ENCODE measurements at regions not wholly inside any gene's neighbourhood (a gene's known extent, or its start where the extent isn't known, plus 50 kb on each side); places are given as distances from the start of the nearest gene placed in this dataset.
"Not testable (repeated sequence)": the region's sequence is repeated elsewhere in the genome, so short reads cannot be mapped to it uniquely, and the experiment has no call there.

- DNase-seq (ENCODE audit: low read depth), result no peak
Measured at GRCh38 chr12:84397263-84397662, 515.3 kb downstream of the SLC6A15 start.

DNA sequence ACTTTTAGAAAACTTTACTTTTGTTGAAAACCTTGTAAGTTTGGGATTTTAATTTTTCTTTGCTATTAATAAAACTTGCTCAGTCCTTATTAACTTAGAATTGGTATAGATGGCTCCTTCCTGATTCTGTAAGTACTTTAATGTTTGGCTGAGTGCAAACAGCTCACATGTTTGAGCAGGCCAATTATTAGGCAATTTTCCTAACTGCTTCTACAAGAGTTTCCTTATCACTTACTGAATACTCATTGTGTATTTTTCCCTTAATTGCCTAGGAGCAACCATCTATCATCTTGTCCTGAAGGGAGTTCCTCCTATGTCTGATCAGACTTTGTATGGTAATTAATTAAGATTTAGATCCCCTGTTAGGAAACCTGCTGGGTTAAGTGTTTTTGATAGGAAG, 521.4 kb downstream of the SLC6A15 start:
- not testable (repeated sequence) for DNase-seq (ENCODE audit: low read depth)

- no peak for DNase-seq (ENCODE audit: low read depth)
Measured at GRCh38 chr12:84384384-84384783, 528.2 kb downstream of the SLC6A15 start.

DNA sequence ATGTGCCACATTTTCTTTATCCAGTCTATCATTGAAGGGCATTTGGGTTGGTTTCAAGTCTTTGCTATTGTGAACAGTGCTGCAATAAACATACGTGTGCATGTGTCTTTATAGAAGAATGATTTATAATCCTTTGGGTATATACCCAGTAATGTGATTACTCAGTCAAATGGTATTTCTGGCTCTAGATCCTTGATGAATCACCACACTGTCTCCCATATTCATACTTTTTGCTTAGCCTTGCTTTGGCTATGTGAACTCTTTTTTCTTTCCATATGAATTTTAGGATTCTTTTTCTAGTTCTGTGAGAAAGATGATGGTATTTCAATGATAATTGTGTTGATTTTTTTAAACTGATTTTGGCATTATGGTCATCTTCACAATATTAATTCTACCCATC, 530.1 kb downstream of the SLC6A15 start:
- not testable (repeated sequence) for DNase-seq (ENCODE audit: low read depth)

GRCh38 chr12:84376320-84376719, 536.3 kb downstream of the SLC6A15 start:
- DNase-seq (ENCODE audit: low read depth), result no peak

DNA sequence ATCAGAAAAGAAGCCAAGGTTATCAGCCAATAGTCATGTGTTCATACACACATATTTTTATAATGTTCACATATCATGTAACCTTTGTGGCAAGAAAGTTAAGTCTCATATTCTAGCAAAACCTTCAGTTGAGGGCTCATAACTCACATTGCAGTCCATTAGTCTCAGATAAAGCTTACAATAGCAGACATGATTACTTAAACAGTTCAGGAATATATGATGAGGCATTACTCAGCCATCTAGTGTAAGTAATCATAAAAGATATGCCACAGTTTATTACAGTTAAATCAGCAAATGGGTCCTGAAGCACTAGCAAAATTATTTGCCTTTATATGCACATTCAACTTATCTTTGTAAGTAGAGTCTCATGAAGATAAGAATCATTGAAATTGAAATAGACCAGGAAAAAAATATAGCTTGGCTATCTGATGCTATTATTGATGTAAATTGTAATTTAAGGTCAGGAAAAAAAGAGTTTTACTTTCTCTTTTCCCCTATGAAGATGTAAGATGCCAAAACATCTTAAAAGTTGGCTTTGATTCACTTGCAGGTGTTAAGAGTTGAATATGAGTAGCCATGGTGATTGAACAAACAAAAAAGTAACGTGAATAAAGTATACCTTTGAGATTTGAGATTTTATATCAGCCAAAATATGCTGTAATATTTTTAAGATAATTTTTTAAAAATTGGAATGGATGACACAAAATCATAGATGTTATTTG, 537.0 kb downstream of the SLC6A15 start:
- peak; percentile 86 for DNase-seq (ENCODE audit: low read depth)

- no peak for DNase-seq (ENCODE audit: low read depth)
Measured at GRCh38 chr12:84362552-84362897, 550.1 kb downstream of the SLC6A15 start.

DNA sequence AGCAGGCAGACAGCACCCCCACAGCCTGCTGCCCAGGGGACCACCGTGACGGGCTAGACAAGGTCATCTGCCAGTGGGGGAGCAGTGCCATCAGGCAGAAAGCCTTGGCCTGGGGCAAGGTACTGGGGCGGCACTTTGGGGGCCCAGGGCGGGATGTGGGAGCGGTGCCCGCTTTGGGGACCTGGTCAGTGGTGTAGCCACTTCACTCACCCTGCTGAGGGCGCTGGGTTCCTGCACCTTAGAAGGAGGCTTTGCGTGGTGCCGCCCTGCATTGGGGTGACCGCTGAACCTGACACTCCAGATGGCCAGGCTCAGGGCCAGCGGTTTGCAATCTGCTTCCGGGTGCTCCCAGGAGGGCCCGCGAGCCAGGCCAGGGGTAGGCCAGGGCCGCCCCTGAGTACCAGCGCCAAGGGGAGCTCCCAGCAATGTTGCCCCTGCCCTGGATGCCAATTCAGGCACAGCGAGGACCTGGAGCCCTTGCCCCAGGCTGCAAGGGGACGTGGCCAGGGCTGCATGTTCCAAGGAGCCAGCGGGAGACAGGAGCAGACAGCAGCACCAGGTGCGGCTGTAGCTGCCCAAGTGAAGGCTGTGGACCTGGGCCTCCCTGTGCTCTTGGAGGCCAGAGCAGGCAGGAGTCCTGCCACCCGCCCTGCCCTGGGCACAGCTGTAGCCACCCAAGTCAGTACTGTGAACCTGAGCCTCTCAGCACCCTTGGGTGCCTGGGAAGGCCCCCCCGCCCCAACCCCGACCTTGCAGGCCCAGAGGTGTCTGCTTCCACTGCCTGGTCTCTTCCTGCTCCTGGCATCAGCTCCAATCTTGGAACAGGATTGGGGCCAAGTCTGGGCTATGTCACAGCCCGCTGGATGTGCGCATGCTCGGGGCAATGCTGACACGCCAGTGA, 550.7 kb downstream of the SLC6A15 start:
- DNase-seq (ENCODE audit: low read depth), result no peak

DNA sequence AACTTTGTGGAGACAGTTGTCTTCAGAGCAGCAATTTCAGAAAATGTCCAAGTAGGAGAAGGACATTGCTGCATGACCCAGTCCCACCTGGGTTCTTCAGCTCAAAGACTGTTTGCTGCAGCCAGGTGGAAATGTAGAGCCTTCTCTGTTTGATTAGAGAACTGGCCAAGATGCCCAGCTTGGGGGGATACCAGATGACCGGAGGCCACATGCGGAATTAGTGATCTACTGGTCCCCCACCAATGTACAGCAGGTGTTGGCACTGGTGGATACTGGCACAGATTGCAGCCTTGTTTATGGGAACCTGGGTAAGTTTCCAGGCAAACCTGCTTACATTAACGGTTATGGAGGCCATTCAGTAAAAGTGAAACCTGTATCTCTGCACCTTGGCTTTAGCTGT, 555.3 kb downstream of the SLC6A15 start:
- no peak for DNase-seq (ENCODE audit: low read depth)

DNA sequence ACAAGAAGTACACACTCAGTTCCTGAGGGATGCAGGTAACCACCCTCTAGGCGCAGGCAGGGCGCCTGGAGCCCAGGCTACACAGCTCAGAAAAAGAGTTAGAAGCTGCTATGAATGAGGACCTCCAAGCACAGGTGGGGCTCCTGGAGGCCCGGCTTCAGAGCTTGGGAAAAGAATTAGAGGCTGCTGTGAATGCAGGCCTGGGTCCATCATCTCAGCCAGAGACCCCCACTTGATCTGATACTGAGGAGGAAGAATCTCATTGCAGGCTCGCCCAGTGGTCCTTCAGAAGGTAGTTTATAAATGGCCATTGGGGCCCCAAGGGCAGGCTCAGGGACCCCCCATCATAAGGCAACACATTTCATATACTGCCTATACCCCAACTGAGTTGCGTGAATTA, 556.4 kb downstream of the SLC6A15 start:
- no peak for DNase-seq (ENCODE audit: low read depth)

- no peak for DNase-seq (ENCODE audit: low read depth)
Measured at GRCh38 chr12:84355561-84355960, 557.0 kb downstream of the SLC6A15 start.

- DNase-seq (ENCODE audit: low read depth), result no peak
Measured at GRCh38 chr12:84348582-84348981, 564.0 kb downstream of the SLC6A15 start.

GRCh38 chr12:84341467-84342193, 571.0 kb downstream of the SLC6A15 start:
- no peak for DNase-seq (ENCODE audit: low read depth)

- no peak for DNase-seq (ENCODE audit: low read depth)
Measured at GRCh38 chr12:84336231-84336630, 576.4 kb downstream of the SLC6A15 start.

DNA sequence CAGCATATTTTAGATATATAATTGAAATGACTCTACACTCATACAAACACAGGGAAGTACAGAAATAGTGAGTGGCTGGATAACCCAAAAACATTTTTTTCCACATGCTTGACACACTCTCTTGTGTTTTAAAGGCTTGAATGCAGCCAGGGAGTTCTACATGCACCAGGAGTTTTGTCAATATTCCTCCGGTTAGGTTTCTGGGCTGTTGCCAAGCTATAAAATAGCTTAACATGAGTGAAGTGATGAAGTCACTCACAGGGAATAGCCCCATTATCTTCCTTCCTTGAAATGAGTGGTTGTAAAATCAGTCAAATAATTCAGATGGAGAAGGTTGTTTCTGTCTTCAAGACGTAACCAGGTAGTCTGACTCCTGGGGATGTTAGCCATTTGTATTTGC, 582.7 kb downstream of the SLC6A15 start:
- no peak for DNase-seq (ENCODE audit: low read depth)

- no peak for DNase-seq (ENCODE audit: low read depth)
Measured at GRCh38 chr12:84315926-84316325, 596.7 kb downstream of the SLC6A15 start.

GRCh38 chr12:84313323-84313675, 599.3 kb downstream of the SLC6A15 start:
- no peak for DNase-seq (ENCODE audit: low read depth)

- DNase-seq (ENCODE audit: low read depth), result no peak
Measured at GRCh38 chr12:84308211-84308610, 604.4 kb downstream of the SLC6A15 start.

DNA sequence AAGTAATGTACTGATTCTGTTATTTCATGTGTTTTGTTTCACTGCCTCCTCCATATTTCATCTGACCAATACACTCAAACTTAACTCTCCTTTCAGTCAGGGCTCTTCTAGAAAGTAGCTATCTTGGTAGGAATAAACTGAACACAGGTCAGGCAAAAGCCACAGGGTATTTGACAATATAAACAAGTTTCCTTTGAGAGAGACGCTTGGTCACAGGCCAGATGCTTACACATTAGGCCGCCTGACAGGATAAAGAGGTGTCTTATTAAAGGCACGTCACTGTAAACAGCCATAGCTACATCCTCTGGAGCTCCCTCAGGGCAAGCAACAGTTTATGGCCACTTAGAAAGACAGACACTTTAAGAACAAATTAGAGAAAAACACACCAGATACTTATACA, 607.5 kb downstream of the SLC6A15 start:
- DNase-seq (ENCODE audit: low read depth), result no peak

DNA sequence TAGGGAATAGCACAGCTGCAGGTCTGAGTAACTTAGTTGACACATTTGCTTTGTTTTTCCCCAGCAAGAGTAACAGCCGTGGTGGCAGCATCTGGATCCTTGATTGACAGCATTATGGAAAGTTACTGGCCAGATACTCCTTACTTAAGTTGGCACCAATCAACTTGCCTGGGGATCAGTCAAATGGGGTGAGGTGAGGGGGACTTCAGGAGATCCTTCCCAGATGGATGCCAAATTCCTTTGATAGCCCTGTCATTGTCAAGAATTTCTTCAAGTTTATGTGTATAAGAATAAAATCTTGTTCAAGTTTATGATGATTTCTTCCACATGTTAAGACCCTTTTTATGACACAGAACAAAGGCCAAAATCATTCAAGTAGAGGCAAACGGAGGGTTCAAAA, 618.4 kb downstream of the SLC6A15 start:
- no peak for DNase-seq (ENCODE audit: low read depth)

DNA sequence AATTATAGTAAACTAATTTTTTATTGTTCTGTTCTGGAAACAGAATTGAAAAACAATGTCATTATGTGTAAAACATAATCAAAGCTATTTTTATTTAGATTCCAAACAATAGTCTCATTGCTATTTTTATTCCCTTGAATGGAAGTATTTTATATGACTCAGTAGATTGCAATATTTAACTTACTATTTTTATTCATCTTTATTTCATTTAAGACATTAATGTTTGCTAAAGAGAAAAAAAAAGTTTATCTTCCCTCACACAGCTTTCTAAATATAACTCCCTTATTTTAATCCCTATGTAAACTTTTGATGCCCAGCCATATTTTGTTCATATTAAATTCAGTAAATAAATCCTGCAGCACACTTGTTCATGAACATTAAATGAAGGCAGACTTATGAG, 622.4 kb downstream of the SLC6A15 start:
- DNase-seq (ENCODE audit: low read depth), result no peak

GRCh38 chr12:84277986-84278385, 634.6 kb downstream of the SLC6A15 start:
- no peak for DNase-seq (ENCODE audit: low read depth)

GRCh38 chr12:84276215-84276614, 636.4 kb downstream of the SLC6A15 start:
- no peak for DNase-seq (ENCODE audit: low read depth)

All from forelimb muscle (tissue), 1 donor.